ENCODE measurements at regions not wholly inside any gene's neighbourhood (a gene's known extent, or its start where the extent isn't known, plus 50 kb on each side); places are given as distances from the start of the nearest gene placed in this dataset.

- TF ChIP-seq POLR2A (IDR thresholded peaks at IDR 0.05): no peak
- no peak for TF ChIP-seq CTCF (IDR thresholded peaks at IDR 0.05)
These were observed 234.9 kb downstream of the KCTD12 start for GRCh38 chr13:76651286-76651685.
